Peyer's patch (tissue), 4 donors: ENCODE measurements at regions not wholly inside any gene's neighbourhood (a gene's known extent, or its start where the extent isn't known, plus 50 kb on each side); places are given as distances from the start of the nearest gene placed in this dataset.

Source experiments
- CTCF ChIP-seq, 6 experiments: fragments of 450-650 bp in 4 of 6; fragments of 200-600 bp in 2 of 6; sonication (generic) in 1 of 6; IDR thresholded peaks; one replicate each; pipeline ENCODE4 v1.5.1; 2017 to 2019; ENCODE audit warnings: antibody characterized with exemption in 6 of 6, mild to moderate bottlenecking in 3 of 6, moderate library complexity in 1 of 6
- POLR2A ChIP-seq, 2 donors: fragments of 450-650 bp; IDR thresholded peaks; one replicate each; pipeline ENCODE4 v1.5.1; 2017; ENCODE audit warnings: antibody characterized with exemption in 2 of 2, mild to moderate bottlenecking in 2 of 2, moderate library complexity in 2 of 2

- TF ChIP-seq CTCF (IDR thresholded peaks at IDR 0.05) = no peak
- no peak for TF ChIP-seq POLR2A (IDR thresholded peaks at IDR 0.05)
These were observed 216.0 kb downstream of the S1PR1 start for GRCh38 chr1:101452825-101453224.
